Esophagus muscularis mucosa (tissue), 4 donors: ENCODE measurements at regions not wholly inside any gene's neighbourhood (a gene's known extent, or its start where the extent isn't known, plus 50 kb on each side); places are given as distances from the start of the nearest gene placed in this dataset.

ENCODE experiments used
- DNase-seq: peaks from one replicate; pipeline ENCODE4 v3.0.0-alpha.2; 2017; ENCODE audit errors: extremely low spot score
- H3K27ac ChIP-seq, 4 donors: fragments of 200-600 bp; sonication (generic); replicated peaks in 1 of 4; 1 replicate in 3 of 4; 2 replicates in 1 of 4; pipeline ENCODE4 v1.5.1; 2016 to 2019; ENCODE audit warnings: mild to moderate bottlenecking in 1 of 4
- H3K27me3 ChIP-seq, 4 donors: fragments of 200-600 bp; sonication (generic); one replicate each; pipeline versions ENCODE4 v1.5.1 to v1.6.0; 2016 to 2019
- H3K36me3 ChIP-seq, 4 donors: fragments of 200-600 bp; sonication (generic); one replicate each; pipeline ENCODE4 v1.5.1; 2016 to 2019
- H3K4me1 ChIP-seq, 4 donors: fragments of 200-600 bp; sonication (generic); one replicate each; pipeline ENCODE4 v1.5.1; 2016 to 2019
- H3K4me3 ChIP-seq, 4 donors: fragments of 200-600 bp; sonication (generic); 1 replicate in 2 of 4; 2 replicates in 2 of 4; pipeline ENCODE4 v1.5.1; 2016 to 2019; ENCODE audit warnings: mild to moderate bottlenecking in 4 of 4, moderate library complexity in 1 of 4
- H3K9me3 ChIP-seq, 4 donors: fragments of 200-600 bp; sonication (generic); 1 replicate in 3 of 4; 2 replicates in 1 of 4; pipeline ENCODE4 v1.5.1; 2016 to 2019
- CTCF ChIP-seq, 3 experiments: fragments of 200-600 bp in 2 of 3; fragments of 450-650 bp in 1 of 3; sonication (generic) in 2 of 3; IDR thresholded peaks; one replicate each; pipeline ENCODE4 v1.5.1; 2017 to 2019; ENCODE audit warnings: antibody characterized with exemption in 3 of 3, mild to moderate bottlenecking in 2 of 3, moderate library complexity in 1 of 3
- EP300 ChIP-seq: sonication (generic); formaldehyde crosslinking; IDR thresholded peaks from one replicate; pipeline ENCODE4 v1.6.1; 2017; ENCODE audit warnings: antibody characterized with exemption
- POLR2A ChIP-seq: fragments of 450-650 bp; IDR thresholded peaks from one replicate; pipeline ENCODE4 v1.6.1; 2017; ENCODE audit warnings: antibody characterized with exemption, moderate library complexity, mild to moderate bottlenecking, low read depth
- POLR2AphosphoS5 ChIP-seq, 2 donors: sonication (generic); formaldehyde crosslinking; IDR thresholded peaks; one replicate each; pipeline ENCODE4 v1.6.1; 2017; ENCODE audit warnings: antibody characterized with exemption in 2 of 2
- WGBS: methylation state at CpG from one replicate; pipeline ENCODE4 v1.1.5; 2018; 5-methylcytosine and 5-hydroxymethylcytosine counted together
- intact Hi-C: fragments of 100-400 bp; cut with DNase I; formaldehyde crosslinking; loops from one replicate; pipeline ENCODE4 v1.15.1; 2023

GRCh38 chr22:26893173-26894110 is 236.1 kb downstream of the MIAT start:
- intact Hi-C loops, result loop anchor here (10.0 kb wide), 1 partner anchor 301 kb away; no protein-coding TSS in a partner anchor
- DNase-seq, result peak; percentile 83
- Histone ChIP-seq H3K4me1 (peaks cover 5 to 47% (median 44%) of the 10 kb centered on the region in 4 donors), H3K36me3 (no peaks in the 10 kb centered on the region), H3K27ac (peak overlapping the region; percentile 74 to 83 (median 81)), H3K9me3 (no peaks in the 10 kb centered on the region), H3K4me3 (no peak overlapping the region), H3K27me3 (no peaks in the 10 kb centered on the region)
- WGBS, result 75% methylated on average over 18 of the region's 18 CpGs
- TF ChIP-seq POLR2AphosphoS5 (IDR thresholded peaks at IDR 0.05), result no peak
- no peak for TF ChIP-seq EP300
- TF ChIP-seq CTCF (IDR thresholded peaks at IDR 0.05), result no peak
- TF ChIP-seq POLR2A, result no peak

- no peaks in the 10 kb centered on the region for H3K9me3 ChIP-seq
- TF ChIP-seq POLR2AphosphoS5 (IDR thresholded peaks at IDR 0.05), result no peak
- TF ChIP-seq CTCF (IDR thresholded peaks at IDR 0.05), result no peak
- TF ChIP-seq POLR2A, result no peak
- TF ChIP-seq EP300, result no peak
- peak overlapping the region; percentile 74 to 83 (median 81) for H3K27ac ChIP-seq
- 80% methylated on average over 5 of the region's 5 CpGs for WGBS
- H3K4me3 ChIP-seq, result no peak overlapping the region
- intact Hi-C loops, result loop anchor here (10.0 kb wide), 1 partner anchor 300 kb away; no protein-coding TSS in a partner anchor
- no peaks in the 10 kb centered on the region for H3K27me3 ChIP-seq
- no peaks in the 10 kb centered on the region for H3K36me3 ChIP-seq
- peaks cover 5 to 45% (median 43%) of the 10 kb centered on the region in 4 donors for H3K4me1 ChIP-seq
- no peak for DNase-seq
These were observed 237.0 kb downstream of the MIAT start for GRCh38 chr22:26894362-26894761.

GRCh38 chr22:26894766-26895485 is 237.5 kb downstream of the MIAT start:
- Histone ChIP-seq H3K4me3 (no peak overlapping the region), H3K27ac (peak overlapping the region; percentile 74 to 83 (median 81)), H3K27me3 (no peaks in the 10 kb centered on the region), H3K36me3 (no peaks in the 10 kb centered on the region), H3K9me3 (no peaks in the 10 kb centered on the region), H3K4me1 (peaks cover 5 to 45% (median 43%) of the 10 kb centered on the region in 4 donors)
- WGBS, result 23% methylated on average over 5 of the region's 5 CpGs
- TF ChIP-seq POLR2A, result no peak
- peak in 1 of 2 donors; percentile 46 for TF ChIP-seq POLR2AphosphoS5 (IDR thresholded peaks at IDR 0.05)
- intact Hi-C loops, result loop anchor here (10.0 kb wide), 1 partner anchor 300 kb away; no protein-coding TSS in a partner anchor
- DNase-seq, result peak; percentile 68

GRCh38 chr22:26897384-26897783 is 240.0 kb downstream of the MIAT start:
- H3K4me3 ChIP-seq, result no peak overlapping the region
- H3K27me3 ChIP-seq, result no peaks in the 10 kb centered on the region
- H3K27ac ChIP-seq, result no peak overlapping the region
- no peaks in the 10 kb centered on the region for H3K36me3 ChIP-seq
- TF ChIP-seq CTCF (IDR thresholded peaks at IDR 0.05), result no peak
- TF ChIP-seq EP300, result no peak
- TF ChIP-seq POLR2A, result no peak
- no peak for TF ChIP-seq POLR2AphosphoS5 (IDR thresholded peaks at IDR 0.05)
- no peaks in the 10 kb centered on the region for H3K9me3 ChIP-seq
- peaks cover 4 to 42% (median 36%) of the 10 kb centered on the region in 4 donors for H3K4me1 ChIP-seq
- WGBS, result 78% methylated on average over 1 of the region's 1 CpG
- intact Hi-C loops, result loop anchor here (10.0 kb wide), 1 partner anchor 297 kb away; no protein-coding TSS in a partner anchor
- DNase-seq, result no peak
